ENCODE measurements at regions not wholly inside any gene's neighbourhood (a gene's known extent, or its start where the extent isn't known, plus 50 kb on each side); places are given as distances from the start of the nearest gene placed in this dataset.

DNA sequence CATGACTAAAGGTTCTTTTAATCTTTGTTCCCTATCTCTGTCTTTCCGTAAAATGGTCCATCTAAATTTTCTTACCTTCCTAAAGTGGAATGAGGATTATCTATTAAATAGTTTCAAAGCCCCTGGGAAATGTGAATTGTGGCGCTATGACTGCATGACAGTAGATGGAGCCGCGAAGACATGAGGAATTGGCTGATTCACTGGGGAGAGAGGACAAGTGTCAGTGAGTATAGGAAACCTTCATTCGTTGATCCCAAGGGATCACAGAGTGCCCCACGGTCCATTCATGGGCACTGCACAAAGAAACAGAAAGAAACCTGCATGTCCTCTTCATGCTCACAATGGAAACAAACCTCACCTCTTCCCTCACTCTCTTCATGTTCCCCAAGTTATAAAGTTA, 479.3 kb upstream of the BTBD3 start:
- in situ Hi-C loops (cut with HindIII; ENCODE audit: low sequenced_read_pairs): no loop called here
- no peak overlapping the region for H3K4me3 ChIP-seq (ENCODE audit: low read depth, low read length)
- no peak for DNase-seq (ENCODE audit: low read depth)
- TF ChIP-seq, protein P1, sequence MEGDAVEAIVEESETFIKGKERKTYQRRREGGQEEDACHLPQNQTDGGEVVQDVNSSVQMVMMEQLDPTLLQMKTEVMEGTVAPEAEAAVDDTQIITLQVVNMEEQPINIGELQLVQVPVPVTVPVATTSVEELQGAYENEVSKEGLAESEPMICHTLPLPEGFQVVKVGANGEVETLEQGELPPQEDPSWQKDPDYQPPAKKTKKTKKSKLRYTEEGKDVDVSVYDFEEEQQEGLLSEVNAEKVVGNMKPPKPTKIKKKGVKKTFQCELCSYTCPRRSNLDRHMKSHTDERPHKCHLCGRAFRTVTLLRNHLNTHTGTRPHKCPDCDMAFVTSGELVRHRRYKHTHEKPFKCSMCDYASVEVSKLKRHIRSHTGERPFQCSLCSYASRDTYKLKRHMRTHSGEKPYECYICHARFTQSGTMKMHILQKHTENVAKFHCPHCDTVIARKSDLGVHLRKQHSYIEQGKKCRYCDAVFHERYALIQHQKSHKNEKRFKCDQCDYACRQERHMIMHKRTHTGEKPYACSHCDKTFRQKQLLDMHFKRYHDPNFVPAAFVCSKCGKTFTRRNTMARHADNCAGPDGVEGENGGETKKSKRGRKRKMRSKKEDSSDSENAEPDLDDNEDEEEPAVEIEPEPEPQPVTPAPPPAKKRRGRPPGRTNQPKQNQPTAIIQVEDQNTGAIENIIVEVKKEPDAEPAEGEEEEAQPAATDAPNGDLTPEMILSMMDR (IDR thresholded peaks at IDR 0.05; ENCODE audit: low read depth, low read length, missing control alignments): no peak

DNA sequence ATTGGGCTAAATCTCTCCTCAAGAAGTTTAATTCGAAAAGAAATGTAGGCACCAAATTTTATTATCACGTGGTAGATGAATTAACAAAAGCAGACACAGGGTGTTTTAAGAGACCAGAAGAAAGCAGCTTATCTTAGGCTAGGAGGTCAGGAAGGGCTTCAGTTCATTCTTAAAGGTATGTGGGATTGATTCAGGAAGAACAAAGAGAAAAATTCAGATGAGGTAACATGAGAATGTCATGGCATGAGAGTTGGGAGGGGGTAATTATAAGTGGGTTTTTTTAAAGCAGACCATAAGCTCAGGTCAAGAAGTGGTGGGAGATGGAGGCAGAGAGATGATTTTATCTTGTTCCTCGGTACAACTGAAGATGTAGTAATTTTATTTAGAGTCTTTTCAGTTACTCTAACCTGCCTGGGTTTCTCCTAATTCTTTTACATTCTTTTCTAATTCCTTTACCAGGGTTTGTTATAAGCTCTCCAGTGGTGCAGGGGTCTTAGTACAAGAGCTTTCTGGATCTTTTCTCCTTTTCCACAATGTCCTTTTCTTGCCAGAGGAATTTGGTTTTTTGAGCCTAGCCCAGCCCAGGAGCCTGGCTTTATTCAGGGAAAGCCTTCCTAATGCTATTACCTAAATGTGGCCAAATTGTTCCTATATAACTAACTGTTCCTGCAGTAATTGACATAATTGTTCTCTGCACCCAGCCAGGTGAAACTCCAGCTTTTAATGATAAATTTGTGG, 474.1 kb upstream of the BTBD3 start:
- TF ChIP-seq, protein P1 (IDR thresholded peaks at IDR 0.05; ENCODE audit: low read depth, low read length, missing control alignments): no peak
- no peak for DNase-seq (ENCODE audit: low read depth)
- H3K4me3 ChIP-seq (ENCODE audit: low read depth, low read length): no peak overlapping the region
- in situ Hi-C loops (cut with HindIII; ENCODE audit: low sequenced_read_pairs): no loop called here

DNA sequence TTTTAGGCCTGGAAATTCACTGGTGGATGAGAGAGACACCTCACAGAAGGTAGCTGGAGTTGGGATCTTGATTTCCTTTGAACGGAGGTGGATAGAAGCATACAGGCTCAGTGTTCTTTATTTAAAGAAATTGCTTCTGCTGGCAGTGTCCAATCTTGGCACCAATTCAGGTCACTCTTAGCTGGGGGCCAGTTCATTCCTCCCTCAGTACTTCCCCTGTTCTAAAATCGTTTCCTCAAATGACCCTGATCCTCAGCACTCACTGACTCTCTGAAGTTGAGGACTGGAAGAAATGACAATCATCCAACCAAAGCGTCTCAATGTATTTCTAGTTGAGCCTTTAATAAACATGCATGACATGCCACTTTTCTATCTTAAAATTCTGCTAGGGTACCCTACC, 472.5 kb upstream of the BTBD3 start:
- TF ChIP-seq, protein P1 (IDR thresholded peaks at IDR 0.05; ENCODE audit: low read depth, low read length, missing control alignments): no peak
- no peak overlapping the region for H3K4me3 ChIP-seq (ENCODE audit: low read depth, low read length)
- in situ Hi-C loops (cut with HindIII; ENCODE audit: low sequenced_read_pairs): no loop called here
- no peak for DNase-seq (ENCODE audit: low read depth)

DNA sequence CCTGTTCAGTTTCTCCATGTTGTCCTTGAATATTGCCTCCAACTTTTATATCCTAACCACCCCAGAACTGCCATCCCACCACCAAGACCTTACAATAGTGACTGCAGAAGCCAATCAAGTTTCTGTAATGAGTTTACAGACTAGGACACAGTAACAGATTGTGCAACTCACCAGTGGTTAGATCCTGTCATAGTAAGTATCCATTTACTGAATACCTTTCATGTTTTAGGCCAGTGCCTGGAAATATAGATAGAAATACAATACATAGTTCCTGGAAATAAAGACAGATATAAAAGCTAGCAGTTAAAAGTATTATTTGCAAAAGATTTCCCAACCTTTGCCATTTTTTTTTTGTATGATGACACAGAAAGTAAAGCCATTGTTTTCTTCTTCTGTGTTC, 471.8 kb upstream of the BTBD3 start:
- no peak for DNase-seq (ENCODE audit: low read depth)
- TF ChIP-seq, protein P1 (IDR thresholded peaks at IDR 0.05; ENCODE audit: low read depth, low read length, missing control alignments): no peak
- in situ Hi-C loops (cut with HindIII; ENCODE audit: low sequenced_read_pairs): no loop called here
- H3K4me3 ChIP-seq (ENCODE audit: low read depth, low read length): no peak overlapping the region

DNA sequence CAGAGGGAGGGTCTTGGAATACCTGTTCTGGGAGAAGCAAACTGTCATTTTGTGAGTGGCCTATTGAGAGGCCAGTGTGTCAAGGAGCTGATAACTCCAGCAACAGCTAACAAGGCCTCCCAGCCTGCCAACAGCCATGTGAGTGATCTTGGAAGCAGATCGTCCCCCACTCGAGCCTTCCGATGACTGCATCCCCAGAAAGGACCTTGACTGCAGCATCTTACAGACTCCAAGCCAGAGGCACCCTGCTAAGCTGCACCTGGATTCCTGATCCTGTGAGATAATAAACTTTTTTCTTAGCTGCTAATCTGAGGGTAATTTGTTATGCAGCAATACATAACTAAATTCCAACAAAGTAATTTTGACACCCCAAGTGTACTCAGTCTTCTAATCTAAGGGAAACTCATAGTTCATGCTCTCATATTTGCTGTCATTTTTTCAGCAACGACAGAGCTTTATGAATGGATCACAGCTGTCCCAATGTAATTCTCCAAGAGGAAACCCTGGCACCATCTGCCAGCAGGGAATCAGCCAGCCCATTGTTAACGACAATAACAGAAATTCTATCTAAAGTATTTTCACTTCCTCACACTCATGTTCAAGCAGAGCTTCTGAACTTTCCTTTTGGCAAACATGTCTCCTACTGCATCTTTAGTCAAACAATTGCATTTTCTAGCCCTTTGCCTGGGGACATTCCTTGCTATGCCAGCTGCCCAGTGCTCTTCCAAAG, 470.2 kb upstream of the BTBD3 start:
- in situ Hi-C loops (cut with HindIII; ENCODE audit: low sequenced_read_pairs): no loop called here
- H3K4me3 ChIP-seq (ENCODE audit: low read depth, low read length): no peak overlapping the region
- no peak for DNase-seq (ENCODE audit: low read depth)
- TF ChIP-seq, protein P1 (IDR thresholded peaks at IDR 0.05; ENCODE audit: low read depth, low read length, missing control alignments): no peak

DNA sequence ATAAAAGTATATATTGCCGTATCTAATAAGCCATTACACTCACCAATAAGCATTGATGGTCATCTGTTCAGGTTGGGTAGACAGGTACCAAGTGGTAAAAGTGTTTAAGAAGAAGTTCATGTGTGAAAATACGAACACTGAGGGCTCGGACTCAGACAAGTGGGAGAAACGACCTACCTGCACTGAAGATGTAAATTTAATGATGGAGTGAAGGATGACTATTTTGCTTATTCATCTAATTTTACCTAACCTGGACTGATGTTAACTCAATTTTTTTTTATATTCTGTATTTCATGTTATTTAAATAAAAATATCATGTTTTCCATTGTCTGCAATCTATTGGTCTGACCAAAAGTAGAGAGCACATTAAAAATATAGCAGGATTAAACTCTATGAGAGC, 469.1 kb upstream of the BTBD3 start:
- TF ChIP-seq, protein P1 (IDR thresholded peaks at IDR 0.05; ENCODE audit: low read depth, low read length, missing control alignments): no peak
- in situ Hi-C loops (cut with HindIII; ENCODE audit: low sequenced_read_pairs): no loop called here

More for the DNA sequence above, 469.1 kb upstream of the BTBD3 start:
- H3K4me3 ChIP-seq (ENCODE audit: low read depth, low read length): no peak overlapping the region
- no peak for DNase-seq (ENCODE audit: low read depth)

All from astrocyte of the cerebellum (primary cell).